ENCODE measurements at regions not wholly inside any gene's neighbourhood (a gene's known extent, or its start where the extent isn't known, plus 50 kb on each side); places are given as distances from the start of the nearest gene placed in this dataset.

DNA sequence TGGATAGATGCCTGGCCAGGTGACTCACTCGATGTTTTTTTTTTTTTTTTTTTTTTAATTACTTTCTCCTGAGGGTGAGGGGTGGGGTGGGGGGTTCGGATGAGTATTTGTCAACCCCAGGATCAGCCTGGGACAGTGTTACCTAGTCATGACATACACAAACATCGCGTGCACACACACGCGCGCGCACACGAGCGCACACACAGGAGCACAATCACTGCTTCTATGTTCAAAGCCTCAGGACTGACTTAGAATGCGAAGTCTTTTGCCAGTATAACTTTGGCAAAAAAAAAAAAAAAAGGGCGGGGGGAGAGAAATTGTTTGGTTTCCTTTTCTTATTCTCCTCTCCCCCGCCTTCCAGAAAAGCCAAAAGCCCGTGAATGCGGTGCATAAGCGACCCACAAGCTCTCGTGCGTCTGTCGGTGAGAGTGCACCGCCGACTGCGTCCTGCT lies 115.0 kb upstream of the TEX13C start:
- TF ChIP-seq, protein P1, sequence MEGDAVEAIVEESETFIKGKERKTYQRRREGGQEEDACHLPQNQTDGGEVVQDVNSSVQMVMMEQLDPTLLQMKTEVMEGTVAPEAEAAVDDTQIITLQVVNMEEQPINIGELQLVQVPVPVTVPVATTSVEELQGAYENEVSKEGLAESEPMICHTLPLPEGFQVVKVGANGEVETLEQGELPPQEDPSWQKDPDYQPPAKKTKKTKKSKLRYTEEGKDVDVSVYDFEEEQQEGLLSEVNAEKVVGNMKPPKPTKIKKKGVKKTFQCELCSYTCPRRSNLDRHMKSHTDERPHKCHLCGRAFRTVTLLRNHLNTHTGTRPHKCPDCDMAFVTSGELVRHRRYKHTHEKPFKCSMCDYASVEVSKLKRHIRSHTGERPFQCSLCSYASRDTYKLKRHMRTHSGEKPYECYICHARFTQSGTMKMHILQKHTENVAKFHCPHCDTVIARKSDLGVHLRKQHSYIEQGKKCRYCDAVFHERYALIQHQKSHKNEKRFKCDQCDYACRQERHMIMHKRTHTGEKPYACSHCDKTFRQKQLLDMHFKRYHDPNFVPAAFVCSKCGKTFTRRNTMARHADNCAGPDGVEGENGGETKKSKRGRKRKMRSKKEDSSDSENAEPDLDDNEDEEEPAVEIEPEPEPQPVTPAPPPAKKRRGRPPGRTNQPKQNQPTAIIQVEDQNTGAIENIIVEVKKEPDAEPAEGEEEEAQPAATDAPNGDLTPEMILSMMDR (IDR thresholded peaks at IDR 0.05), result no peak
- no peak for TF ChIP-seq POLR2AphosphoS5 (IDR thresholded peaks at IDR 0.05)
- no peak for TF ChIP-seq POLR2A (IDR thresholded peaks at IDR 0.05)

Data from breast epithelium (tissue), 3 donors.